ENCODE measurements at regions not wholly inside any gene's neighbourhood (a gene's known extent, or its start where the extent isn't known, plus 50 kb on each side); places are given as distances from the start of the nearest gene placed in this dataset.
"Not testable (repeated sequence)": the region's sequence is repeated elsewhere in the genome, so short reads cannot be mapped to it uniquely, and the experiment has no call there.

- Mint-ChIP-seq H3K27ac (no peak overlapping the region), H3K4me3 (no peak overlapping the region), H3K4me1 (ENCODE audit: unreplicated experiment) (peaks cover 12% of the 10 kb centered on the region), H3K9me3 (no peaks in the 10 kb centered on the region), H3K27me3 (peaks cover 67% of the 10 kb centered on the region), H3K36me3 (no peaks in the 10 kb centered on the region)
- no peak for DNase-seq (ENCODE audit: extremely low spot score, unreplicated experiment)
- TF ChIP-seq, protein P1, sequence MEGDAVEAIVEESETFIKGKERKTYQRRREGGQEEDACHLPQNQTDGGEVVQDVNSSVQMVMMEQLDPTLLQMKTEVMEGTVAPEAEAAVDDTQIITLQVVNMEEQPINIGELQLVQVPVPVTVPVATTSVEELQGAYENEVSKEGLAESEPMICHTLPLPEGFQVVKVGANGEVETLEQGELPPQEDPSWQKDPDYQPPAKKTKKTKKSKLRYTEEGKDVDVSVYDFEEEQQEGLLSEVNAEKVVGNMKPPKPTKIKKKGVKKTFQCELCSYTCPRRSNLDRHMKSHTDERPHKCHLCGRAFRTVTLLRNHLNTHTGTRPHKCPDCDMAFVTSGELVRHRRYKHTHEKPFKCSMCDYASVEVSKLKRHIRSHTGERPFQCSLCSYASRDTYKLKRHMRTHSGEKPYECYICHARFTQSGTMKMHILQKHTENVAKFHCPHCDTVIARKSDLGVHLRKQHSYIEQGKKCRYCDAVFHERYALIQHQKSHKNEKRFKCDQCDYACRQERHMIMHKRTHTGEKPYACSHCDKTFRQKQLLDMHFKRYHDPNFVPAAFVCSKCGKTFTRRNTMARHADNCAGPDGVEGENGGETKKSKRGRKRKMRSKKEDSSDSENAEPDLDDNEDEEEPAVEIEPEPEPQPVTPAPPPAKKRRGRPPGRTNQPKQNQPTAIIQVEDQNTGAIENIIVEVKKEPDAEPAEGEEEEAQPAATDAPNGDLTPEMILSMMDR (conservative IDR thresholded peaks at IDR 0.05): no peak
These were observed 101.2 kb downstream of the OLFM1 start for GRCh38 chr9:135188681-135189151.

GRCh38 chr9:135189497-135189896, 102.0 kb downstream of the OLFM1 start:
- DNase-seq (ENCODE audit: extremely low spot score, unreplicated experiment): no peak
- H3K9me3 Mint-ChIP-seq: no peaks in the 10 kb centered on the region
- no peak overlapping the region for H3K4me3 Mint-ChIP-seq
- peaks cover 63% of the 10 kb centered on the region for H3K27me3 Mint-ChIP-seq
- H3K4me1 Mint-ChIP-seq (ENCODE audit: unreplicated experiment): peaks cover 10% of the 10 kb centered on the region
- H3K36me3 Mint-ChIP-seq: no peaks in the 10 kb centered on the region
- no peak overlapping the region for H3K27ac Mint-ChIP-seq
- TF ChIP-seq, protein P1 (conservative IDR thresholded peaks at IDR 0.05): no peak

- no peak overlapping the region for H3K4me3 Mint-ChIP-seq
- H3K9me3 Mint-ChIP-seq: no peaks in the 10 kb centered on the region
- TF ChIP-seq, protein P1 (conservative IDR thresholded peaks at IDR 0.05): no peak
- peaks cover 8% of the 10 kb centered on the region for H3K4me1 Mint-ChIP-seq (ENCODE audit: unreplicated experiment)
- DNase-seq (ENCODE audit: extremely low spot score, unreplicated experiment): no peak
- H3K27ac Mint-ChIP-seq: no peak overlapping the region
- no peaks in the 10 kb centered on the region for H3K36me3 Mint-ChIP-seq
- H3K27me3 Mint-ChIP-seq: peaks cover 56% of the 10 kb centered on the region
These were observed 103.5 kb downstream of the OLFM1 start for GRCh38 chr9:135190789-135191577.

GRCh38 chr9:135192686-135193085, 105.2 kb downstream of the OLFM1 start:
- no peak overlapping the region for H3K4me3 Mint-ChIP-seq
- H3K27me3 Mint-ChIP-seq: peaks cover 50% of the 10 kb centered on the region
- H3K4me1 Mint-ChIP-seq (ENCODE audit: unreplicated experiment): no peaks in the 10 kb centered on the region
- no peaks in the 10 kb centered on the region for H3K9me3 Mint-ChIP-seq
- no peak for DNase-seq (ENCODE audit: extremely low spot score, unreplicated experiment)
- H3K27ac Mint-ChIP-seq: no peak overlapping the region
- H3K36me3 Mint-ChIP-seq: no peaks in the 10 kb centered on the region
- TF ChIP-seq, protein P1 (conservative IDR thresholded peaks at IDR 0.05): no peak

DNA sequence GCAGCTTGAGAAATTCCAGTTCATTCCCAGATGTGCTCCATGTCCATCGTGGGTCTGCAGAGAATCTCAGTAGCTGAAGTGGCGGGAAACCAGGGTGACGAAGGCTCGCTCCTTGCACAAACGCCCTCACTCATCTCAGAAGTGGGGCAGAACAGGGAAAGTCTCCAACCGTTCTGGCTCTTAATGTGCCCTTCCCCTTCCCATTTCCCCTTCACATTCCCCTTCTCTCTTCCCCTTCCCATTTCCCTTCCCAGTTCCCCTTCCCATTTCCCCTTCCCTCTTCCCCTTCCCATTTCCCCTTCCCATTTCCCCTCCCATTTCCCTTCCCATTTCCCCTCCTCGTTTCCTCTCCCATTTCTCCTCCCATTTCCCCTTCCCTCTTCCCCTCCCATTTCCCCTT, 108.5 kb downstream of the OLFM1 start:
- DNase-seq (ENCODE audit: extremely low spot score, unreplicated experiment); H3K4me3 Mint-ChIP-seq; H3K36me3 Mint-ChIP-seq; H3K4me1 Mint-ChIP-seq (ENCODE audit: unreplicated experiment); H3K9me3 Mint-ChIP-seq; H3K27ac Mint-ChIP-seq: not testable (repeated sequence)
- peaks cover 57% of the 10 kb centered on the region for H3K27me3 Mint-ChIP-seq

DNA sequence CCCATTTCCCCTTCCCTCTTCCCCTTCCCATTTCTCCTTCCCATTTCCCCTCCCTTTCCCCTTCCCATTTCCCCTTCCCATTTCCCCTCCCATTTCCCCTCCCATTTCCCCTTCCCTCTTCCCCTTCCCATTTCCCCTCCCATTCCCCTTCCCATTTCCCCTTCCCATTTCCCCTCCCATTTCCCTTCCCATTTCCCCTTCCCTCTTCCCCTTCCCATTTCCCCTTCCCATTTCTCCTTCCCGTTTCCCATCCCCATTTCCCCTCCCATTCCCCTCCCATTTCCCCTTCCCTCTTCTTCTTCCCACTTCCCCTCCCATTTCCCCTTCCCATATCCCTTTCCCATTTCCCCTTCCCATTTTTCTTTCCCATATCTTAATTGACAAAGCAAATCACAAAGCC, 109.0 kb downstream of the OLFM1 start:
- H3K4me3 Mint-ChIP-seq: no peak overlapping the region
- DNase-seq (ENCODE audit: extremely low spot score, unreplicated experiment): no peak
- no peaks in the 10 kb centered on the region for H3K9me3 Mint-ChIP-seq
- H3K4me1 Mint-ChIP-seq (ENCODE audit: unreplicated experiment): peaks cover 5% of the 10 kb centered on the region
- TF ChIP-seq, protein P1 (conservative IDR thresholded peaks at IDR 0.05): no peak
- H3K36me3 Mint-ChIP-seq: no peaks in the 10 kb centered on the region
- no peak overlapping the region for H3K27ac Mint-ChIP-seq
- peaks cover 59% of the 10 kb centered on the region for H3K27me3 Mint-ChIP-seq

Measured in type B pancreatic cell (in vitro differentiated cells).